Stomach (tissue), 8 donors: ENCODE measurements at regions not wholly inside any gene's neighbourhood (a gene's known extent, or its start where the extent isn't known, plus 50 kb on each side); places are given as distances from the start of the nearest gene placed in this dataset.

Source experiments
- DNase-seq, 2 donors: peaks; one replicate each; pipeline versions ENCODE4 v3.0.0 to v3.0.0-alpha.2; 2013 to 2019
- H3K27ac ChIP-seq, 5 donors: fragments of 200-600 bp in 4 of 5; sonication (generic) in 4 of 5; one replicate each; pipeline ENCODE4 v1.5.1; 2013 to 2019; ENCODE audit warnings: mild to moderate bottlenecking in 1 of 5, moderate library complexity in 1 of 5
- H3K27me3 ChIP-seq, 3 donors: fragments of 200-600 bp; sonication (generic); one replicate each; pipeline ENCODE4 v1.5.1; 2017 to 2019; ENCODE audit warnings: mixed run types in 1 of 3
- H3K36me3 ChIP-seq, 4 donors: fragments of 200-600 bp; sonication (generic); 1 replicate in 3 of 4; 2 replicates in 1 of 4; pipeline ENCODE4 v1.5.1; 2016 to 2019
- H3K4me1 ChIP-seq, 4 donors: fragments of 200-600 bp; sonication (generic); one replicate each; pipeline ENCODE4 v1.5.1; 2016 to 2019
- H3K4me3 ChIP-seq, 4 donors: fragments of 200-600 bp; sonication (generic) in 3 of 4; one replicate each; pipeline ENCODE4 v1.5.1; 2016 to 2019; ENCODE audit warnings: mild to moderate bottlenecking in 1 of 4
- H3K9me3 ChIP-seq, 4 donors: fragments of 200-600 bp; sonication (generic); one replicate each; pipeline ENCODE4 v1.5.1; 2016 to 2019
- EP300 ChIP-seq: sonication (generic); formaldehyde crosslinking; IDR thresholded peaks from one replicate; pipeline ENCODE4 v1.6.1; 2017; ENCODE audit warnings: antibody characterized with exemption
- POLR2A ChIP-seq, 4 donors: fragments of 450-650 bp; IDR thresholded peaks; one replicate each; pipeline ENCODE4 v1.6.1; 2016; ENCODE audit warnings: antibody characterized with exemption in 4 of 4, control low read depth in 2 of 4, mild to moderate bottlenecking in 1 of 4, moderate library complexity in 1 of 4
- POLR2AphosphoS5 ChIP-seq, 3 donors: sonication (generic); formaldehyde crosslinking; IDR thresholded peaks; one replicate each; pipeline ENCODE4 v1.6.1; 2016; ENCODE audit warnings: antibody characterized with exemption in 3 of 3
- WGBS, 5 donors: extraction: QIAGEN DNeasy Blood & Tissue Kit in 3 of 5; methylation state at CpG; one replicate each; pipeline versions ENCODE4 v1.1.5 to v1.1.7; 2013 to 2018; 5-methylcytosine and 5-hydroxymethylcytosine counted together
- intact Hi-C: fragments of 100-400 bp; cut with DNase I; formaldehyde crosslinking; loops from one replicate; pipeline ENCODE4 v1.15.1; 2023; ENCODE audit warnings: low total_unique reads
- TF ChIP-seq, protein P1 (sequence below), 7 experiments: fragments of 450-650 bp in 4 of 7; fragments of 200-600 bp in 3 of 7; sonication (generic) in 3 of 7; IDR thresholded peaks; one replicate each; pipeline ENCODE4 v1.5.1; 2016 to 2019; ENCODE audit warnings: antibody characterized with exemption in 7 of 7, control low read depth in 2 of 7, mild to moderate bottlenecking in 1 of 7
- donor health status: healthy with polysubstance abuse.
- donor health status: Bipolar disorder and iron deficiency.
- donor health status: healthy.

GRCh38 chr6:170023620-170024521 lies 267.0 kb downstream of the DLL1 start:
- 88 to 94% (median 92%) methylated on average over 36 to 67 of the region's 67 CpGs for WGBS, 5 donors
- H3K36me3 ChIP-seq, result no peaks in the 10 kb centered on the region
- TF ChIP-seq EP300 (no peak), POLR2A (IDR thresholded peaks at IDR 0.05) (no peak)
- peaks cover 8 to 53% (median 27%) of the 10 kb centered on the region in 4 donors for H3K4me1 ChIP-seq
- H3K4me3 ChIP-seq, result peak overlapping the region in 1 of 4 donors; percentile 22
- peaks cover 0 to 16% (median 8%) of the 10 kb centered on the region in 3 donors for H3K27me3 ChIP-seq
- peak in 1 of 2 donors; percentile 22 for DNase-seq
- intact Hi-C loops, result no loop called here
- peak overlapping the region in 1 of 5 donors; percentile 52 for H3K27ac ChIP-seq
- H3K9me3 ChIP-seq, result no peaks in the 10 kb centered on the region

- TF ChIP-seq EP300, result no peak
- no peak for TF ChIP-seq POLR2AphosphoS5 (IDR thresholded peaks at IDR 0.05)
- no peak for TF ChIP-seq POLR2A (IDR thresholded peaks at IDR 0.05)
- TF ChIP-seq, protein P1, sequence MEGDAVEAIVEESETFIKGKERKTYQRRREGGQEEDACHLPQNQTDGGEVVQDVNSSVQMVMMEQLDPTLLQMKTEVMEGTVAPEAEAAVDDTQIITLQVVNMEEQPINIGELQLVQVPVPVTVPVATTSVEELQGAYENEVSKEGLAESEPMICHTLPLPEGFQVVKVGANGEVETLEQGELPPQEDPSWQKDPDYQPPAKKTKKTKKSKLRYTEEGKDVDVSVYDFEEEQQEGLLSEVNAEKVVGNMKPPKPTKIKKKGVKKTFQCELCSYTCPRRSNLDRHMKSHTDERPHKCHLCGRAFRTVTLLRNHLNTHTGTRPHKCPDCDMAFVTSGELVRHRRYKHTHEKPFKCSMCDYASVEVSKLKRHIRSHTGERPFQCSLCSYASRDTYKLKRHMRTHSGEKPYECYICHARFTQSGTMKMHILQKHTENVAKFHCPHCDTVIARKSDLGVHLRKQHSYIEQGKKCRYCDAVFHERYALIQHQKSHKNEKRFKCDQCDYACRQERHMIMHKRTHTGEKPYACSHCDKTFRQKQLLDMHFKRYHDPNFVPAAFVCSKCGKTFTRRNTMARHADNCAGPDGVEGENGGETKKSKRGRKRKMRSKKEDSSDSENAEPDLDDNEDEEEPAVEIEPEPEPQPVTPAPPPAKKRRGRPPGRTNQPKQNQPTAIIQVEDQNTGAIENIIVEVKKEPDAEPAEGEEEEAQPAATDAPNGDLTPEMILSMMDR (IDR thresholded peaks at IDR 0.05), result no peak
- intact Hi-C loops, result no loop called here
- Histone ChIP-seq H3K36me3 (no peaks in the 10 kb centered on the region), H3K4me3 (peak overlapping the region in 2 of 4 donors; percentile 7 to 22), H3K9me3 (no peaks in the 10 kb centered on the region), H3K4me1 (peaks cover 8 to 48% (median 26%) of the 10 kb centered on the region in 4 donors), H3K27me3 (peaks cover 0 to 16% (median 8%) of the 10 kb centered on the region in 3 donors), H3K27ac (peak overlapping the region in 1 of 5 donors; percentile 52)
- DNase-seq, result peak; percentile 25 to 74
- 30 to 77% (median 49%) methylated on average over 25 to 77 of the region's 77 CpGs for WGBS, 5 donors
These were observed 267.9 kb downstream of the DLL1 start for GRCh38 chr6:170022827-170023619.

DNA sequence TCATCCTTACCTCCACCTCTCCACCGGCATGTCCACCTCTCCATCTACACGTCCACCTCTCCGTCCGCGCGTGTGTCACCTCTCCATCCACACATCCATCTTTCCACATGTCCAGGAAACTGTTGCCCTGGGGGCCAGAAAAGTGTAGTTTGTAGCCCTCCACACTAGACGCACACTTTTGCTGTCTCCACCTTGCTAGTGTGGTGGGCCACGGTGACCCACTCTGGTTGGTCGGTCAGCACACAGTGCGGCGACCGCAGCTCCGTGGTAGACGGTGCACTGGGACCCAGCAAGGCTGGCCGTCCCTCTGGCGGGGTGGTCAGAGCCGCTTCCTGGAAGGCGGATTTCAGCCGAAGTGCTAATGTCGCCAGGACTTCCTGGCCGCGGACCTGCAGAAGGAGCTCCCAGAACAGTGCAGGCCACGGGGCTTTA lies 268.6 kb downstream of the DLL1 start:
- Histone ChIP-seq H3K9me3 (no peaks in the 10 kb centered on the region), H3K4me3 (no peak overlapping the region), H3K27ac (no peak overlapping the region), H3K27me3 (peaks cover 0 to 17% (median 8%) of the 10 kb centered on the region in 3 donors), H3K4me1 (peaks cover 8 to 41% (median 25%) of the 10 kb centered on the region in 4 donors), H3K36me3 (no peaks in the 10 kb centered on the region)
- WGBS, 5 donors, result 90 to 98% (median 93%) methylated on average over 23 of the region's 23 CpGs
- peak in 1 of 2 donors; percentile 20 for DNase-seq
- intact Hi-C loops, result no loop called here
- TF ChIP-seq POLR2A (IDR thresholded peaks at IDR 0.05), result no peak
- TF ChIP-seq EP300, result no peak
- no peak for TF ChIP-seq POLR2AphosphoS5 (IDR thresholded peaks at IDR 0.05)
- TF ChIP-seq, protein P1 (IDR thresholded peaks at IDR 0.05), result no peak

- DNase-seq, result peak in 1 of 2 donors; percentile 15
These were observed 269.3 kb downstream of the DLL1 start for GRCh38 chr6:170021579-170021978.

More at GRCh38 chr6:170021579-170021978, 269.3 kb downstream of the DLL1 start:
- H3K27ac ChIP-seq, result no peak overlapping the region
- intact Hi-C loops, result no loop called here
- H3K4me3 ChIP-seq, result no peak overlapping the region
- no peak for TF ChIP-seq POLR2AphosphoS5 (IDR thresholded peaks at IDR 0.05)
- no peak for TF ChIP-seq POLR2A (IDR thresholded peaks at IDR 0.05)
- no peak for TF ChIP-seq EP300
- TF ChIP-seq, protein P1 (IDR thresholded peaks at IDR 0.05), result no peak
- H3K36me3 ChIP-seq, result no peaks in the 10 kb centered on the region
- peaks cover 0 to 19% (median 8%) of the 10 kb centered on the region in 3 donors for H3K27me3 ChIP-seq
- WGBS, 5 donors, result 70 to 88% (median 85%) methylated on average over 7 to 9 of the region's 9 CpGs
- no peaks in the 10 kb centered on the region for H3K9me3 ChIP-seq
- H3K4me1 ChIP-seq, result peaks cover 1 to 34% (median 19%) of the 10 kb centered on the region in 4 donors
